SU-DHL-6 (cell line): ENCODE measurements at regions not wholly inside any gene's neighbourhood (a gene's known extent, or its start where the extent isn't known, plus 50 kb on each side); places are given as distances from the start of the nearest gene placed in this dataset.

Source experiments
- H2AFZ ChIP-seq: fragments of 200-600 bp; sonication (generic); 2 replicates; pipeline ENCODE4 v1.6.1; 2014; ENCODE audit warnings: low read depth, mild to moderate bottlenecking, moderate library complexity, mixed read lengths, antibody characterized with exemption, low read length; ENCODE audit not compliant: severe bottlenecking
- H3F3A ChIP-seq: fragments of 200-600 bp; shearing (Covaris generic); 2 replicates; pipeline ENCODE4 v1.6.0; 2016; ENCODE audit warnings: antibody characterized with exemption, mild to moderate bottlenecking; ENCODE audit not compliant: insufficient read depth
- H3K27ac ChIP-seq: fragments of 200-600 bp; sonication (generic); 2 replicates; pipeline ENCODE4 v1.5.1; 2016; ENCODE audit warnings: low read depth, mild to moderate bottlenecking, low read length, moderate library complexity, mixed read lengths
- H3K27me3 ChIP-seq: fragments of 200-600 bp; sonication (generic), shearing (Covaris generic); 2 replicates; pipeline ENCODE4 v1.6.0; 2014; ENCODE audit warnings: mild to moderate bottlenecking, low read length
- H3K36me3 ChIP-seq: fragments of 200-600 bp; sonication (generic); 2 replicates; pipeline ENCODE4 v1.6.1; 2014; ENCODE audit warnings: mild to moderate bottlenecking, low read length, mixed read lengths
- H3K4me2 ChIP-seq: fragments of 300-600, 200-600 bp; shearing (Covaris generic), sonication (generic); 2 replicates; pipeline ENCODE4 v1.6.0; 2014; ENCODE audit warnings: low read length, low read depth, mild to moderate bottlenecking; ENCODE audit not compliant: poor library complexity, severe bottlenecking
- H3K4me3 ChIP-seq: fragments of 200-600 bp; sonication (generic); 2 replicates; pipeline ENCODE4 v1.5.1; 2014; ENCODE audit warnings: antibody characterized with exemption, low read length, mild to moderate bottlenecking, mixed read lengths; ENCODE audit not compliant: insufficient read depth, poor library complexity, severe bottlenecking
- H3K79me2 ChIP-seq: fragments of 200-600 bp; sonication (generic); 2 replicates; pipeline ENCODE4 v1.6.1; 2014; ENCODE audit warnings: mild to moderate bottlenecking, low read length, moderate library complexity; ENCODE audit not compliant: insufficient read depth
- H3K9ac ChIP-seq: fragments of 200-600 bp; sonication (generic); 2 replicates; pipeline ENCODE4 v1.7.0; 2014; ENCODE audit warnings: mild to moderate bottlenecking, low read length
- H3K9me2 ChIP-seq: fragments of 200-600 bp; sonication (generic); replicated peaks from 2 replicates; pipeline ENCODE4 v1.6.1; 2014; ENCODE audit warnings: low read length; ENCODE audit not compliant: insufficient read depth
- H3K9me3 ChIP-seq: fragments of 200-600 bp; sonication (generic); 2 replicates; pipeline ENCODE4 v1.6.1; 2014; ENCODE audit warnings: low read length, mixed read lengths; ENCODE audit not compliant: insufficient read depth
- H4K20me1 ChIP-seq: fragments of 200-600 bp; sonication (generic); 2 replicates; pipeline ENCODE4 v1.6.1; 2014; ENCODE audit warnings: low read depth, mild to moderate bottlenecking, antibody characterized with exemption, low read length, moderate library complexity, mixed read lengths
- EZH2phosphoT487 ChIP-seq: fragments of 200-600 bp; sonication (generic), shearing (Covaris generic); conservative IDR thresholded peaks from 2 replicates; pipeline ENCODE4 v1.6.1; 2018; ENCODE audit warnings: mild to moderate bottlenecking, antibody characterized with exemption, low read length, moderate library complexity, mixed read lengths
- TF ChIP-seq, protein P1 (sequence below): fragments of 200-600 bp; sonication (generic); IDR thresholded peaks from one replicate; pipeline ENCODE4 v1.5.1; 2017; ENCODE audit warnings: antibody characterized with exemption, mild to moderate bottlenecking, low read length, moderate library complexity; ENCODE audit not compliant: insufficient read depth, poor library complexity, severe bottlenecking

GRCh38 chr4:13956947-13957346, 329.4 kb upstream of the BOD1L1 start:
- Histone ChIP-seq H3K4me3 (no peak overlapping the region), H3K9ac (no peak overlapping the region), H3K79me2 (no peaks in the 10 kb centered on the region), H3K27ac (no peak overlapping the region), H3K9me2 (no peaks in the 10 kb centered on the region), H3K36me3 (no peaks in the 10 kb centered on the region), H2AFZ (no peak overlapping the region), H3F3A (no peaks in the 10 kb centered on the region), H3K4me2 (no peak overlapping the region), H3K27me3 (no peaks in the 10 kb centered on the region), H4K20me1 (no peaks in the 10 kb centered on the region), H3K9me3 (no peaks in the 10 kb centered on the region)
- TF ChIP-seq EZH2phosphoT487 = no peak
- TF ChIP-seq, protein P1, sequence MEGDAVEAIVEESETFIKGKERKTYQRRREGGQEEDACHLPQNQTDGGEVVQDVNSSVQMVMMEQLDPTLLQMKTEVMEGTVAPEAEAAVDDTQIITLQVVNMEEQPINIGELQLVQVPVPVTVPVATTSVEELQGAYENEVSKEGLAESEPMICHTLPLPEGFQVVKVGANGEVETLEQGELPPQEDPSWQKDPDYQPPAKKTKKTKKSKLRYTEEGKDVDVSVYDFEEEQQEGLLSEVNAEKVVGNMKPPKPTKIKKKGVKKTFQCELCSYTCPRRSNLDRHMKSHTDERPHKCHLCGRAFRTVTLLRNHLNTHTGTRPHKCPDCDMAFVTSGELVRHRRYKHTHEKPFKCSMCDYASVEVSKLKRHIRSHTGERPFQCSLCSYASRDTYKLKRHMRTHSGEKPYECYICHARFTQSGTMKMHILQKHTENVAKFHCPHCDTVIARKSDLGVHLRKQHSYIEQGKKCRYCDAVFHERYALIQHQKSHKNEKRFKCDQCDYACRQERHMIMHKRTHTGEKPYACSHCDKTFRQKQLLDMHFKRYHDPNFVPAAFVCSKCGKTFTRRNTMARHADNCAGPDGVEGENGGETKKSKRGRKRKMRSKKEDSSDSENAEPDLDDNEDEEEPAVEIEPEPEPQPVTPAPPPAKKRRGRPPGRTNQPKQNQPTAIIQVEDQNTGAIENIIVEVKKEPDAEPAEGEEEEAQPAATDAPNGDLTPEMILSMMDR = no peak

- Histone ChIP-seq H3K9me3 (no peaks in the 10 kb centered on the region), H3K27ac (no peak overlapping the region), H4K20me1 (no peaks in the 10 kb centered on the region), H3K27me3 (no peaks in the 10 kb centered on the region), H3K4me3 (no peak overlapping the region), H3K9ac (no peak overlapping the region), H3K79me2 (no peaks in the 10 kb centered on the region), H2AFZ (no peak overlapping the region), H3F3A (no peaks in the 10 kb centered on the region), H3K36me3 (no peaks in the 10 kb centered on the region), H3K4me2 (no peak overlapping the region), H3K9me2 (no peaks in the 10 kb centered on the region)
- no peak for TF ChIP-seq EZH2phosphoT487
- TF ChIP-seq, protein P1 = no peak
These were observed 330.3 kb upstream of the BOD1L1 start for GRCh38 chr4:13957871-13958270.

- H3K79me2 ChIP-seq = no peaks in the 10 kb centered on the region
- no peak overlapping the region for H3K4me2 ChIP-seq
- H4K20me1 ChIP-seq = no peaks in the 10 kb centered on the region
- H3F3A ChIP-seq = no peaks in the 10 kb centered on the region
- H3K9me3 ChIP-seq = no peaks in the 10 kb centered on the region
- no peaks in the 10 kb centered on the region for H3K36me3 ChIP-seq
- H3K27me3 ChIP-seq = no peaks in the 10 kb centered on the region
- H3K4me3 ChIP-seq = no peak overlapping the region
- H3K9me2 ChIP-seq = no peaks in the 10 kb centered on the region
- no peak overlapping the region for H3K27ac ChIP-seq
- TF ChIP-seq, protein P1 = no peak
- no peak for TF ChIP-seq EZH2phosphoT487
- H2AFZ ChIP-seq = no peak overlapping the region
- no peak overlapping the region for H3K9ac ChIP-seq
These were observed 336.1 kb upstream of the BOD1L1 start for GRCh38 chr4:13963601-13964000.
